B cell (primary cell): ENCODE measurements at regions not wholly inside any gene's neighbourhood (a gene's known extent, or its start where the extent isn't known, plus 50 kb on each side); places are given as distances from the start of the nearest gene placed in this dataset.

Experiments
- ATAC-seq: fragments of 200-7000 bp; cut with Tn5 transposase; one replicate; pipeline ENCODE4 v1.10.0; 2021; ENCODE audit warnings: low read depth, mild to moderate bottlenecking, moderate number of reproducible peaks, moderate library complexity
- CTCF ChIA-PET: fragments of 350-600 bp; sonication (Branson Sonifier 250); formaldehyde crosslinking; loops from one replicate; lab custom pipeline; 2021; ENCODE audit warnings: antibody characterized with exemption, inconsistent platforms; lab: Charles Lee
- POLR2A ChIA-PET: fragments of 350-600 bp; sonication (Branson Sonifier 250); formaldehyde crosslinking; loops from one replicate; lab custom pipeline; 2021; ENCODE audit warnings: antibody characterized with exemption; lab: Charles Lee
- DNase-seq: peaks from one replicate; pipeline ENCODE4 v3.0.0; 2013
- H2AFZ ChIP-seq: 2 replicates; pipeline ENCODE4 v1.6.1; 2012; ENCODE audit warnings: mild to moderate bottlenecking, low read depth, low read length; ENCODE audit not compliant: insufficient read depth, poor library complexity, severe bottlenecking
- H3K27ac ChIP-seq, 2 donors: 1 replicate in 1 of 2; 2 replicates in 1 of 2; pipeline ENCODE4 v1.5.1; 2012 to 2013; ENCODE audit warnings: low read length in 2 of 2, mild to moderate bottlenecking in 2 of 2, moderate library complexity in 1 of 2
- H3K27me3 ChIP-seq, 4 experiments: fragments of 200-600 bp in 1 of 4; sonication (generic) in 1 of 4; replicated peaks in 1 of 4; 1 replicate in 2 of 4; 2 replicates in 2 of 4; pipeline versions ENCODE4 v1.6.1 to v1.7.0; 2013 to 2016; ENCODE audit warnings: low read length in 3 of 4, mild to moderate bottlenecking in 2 of 4, mixed read lengths in 1 of 4, moderate library complexity in 1 of 4; ENCODE audit not compliant: insufficient read depth in 4 of 4, control insufficient read depth in 3 of 4; ENCODE audit errors: control extremely low read depth in 1 of 4
- H3K36me3 ChIP-seq, 2 experiments: replicated peaks in 1 of 2; 1 replicate in 1 of 2; 2 replicates in 1 of 2; pipeline versions ENCODE4 v1.6.1 to v1.7.1; 2013; ENCODE audit warnings: low read length in 1 of 2; ENCODE audit not compliant: insufficient read depth in 2 of 2, control insufficient read depth in 1 of 2; ENCODE audit errors: control extremely low read depth in 1 of 2, extremely low read depth in 1 of 2
- H3K4me1 ChIP-seq, 2 donors: fragments of 200-600 bp in 1 of 2; sonication (generic) in 1 of 2; 1 replicate in 1 of 2; 2 replicates in 1 of 2; pipeline versions ENCODE4 v1.5.1 to v1.6.1; 2013 to 2017; ENCODE audit warnings: low read length in 2 of 2; ENCODE audit not compliant: control insufficient read depth in 2 of 2, insufficient read depth in 2 of 2
- H3K4me2 ChIP-seq: replicated peaks from 2 replicates; pipeline ENCODE3; 2012; ENCODE audit warnings: mild to moderate bottlenecking, low read depth, low read length; ENCODE audit not compliant: poor library complexity, severe bottlenecking
- H3K4me3 ChIP-seq, 5 experiments: fragments of 200-600 bp in 1 of 5; sonication (generic) in 1 of 5; 1 replicate in 3 of 5; 2 replicates in 2 of 5; pipeline versions ENCODE4 v1.5.1 to v1.7.0; 2011 to 2016; ENCODE audit warnings: low read length in 4 of 5, mild to moderate bottlenecking in 4 of 5, low read depth in 2 of 5, control low read depth in 1 of 5, moderate library complexity in 1 of 5; ENCODE audit not compliant: insufficient read depth in 1 of 5; ENCODE audit errors: control extremely low read depth in 1 of 5, extremely low read depth in 1 of 5
- H3K79me2 ChIP-seq: fragments of 200-600 bp; sonication (generic); one replicate; pipeline ENCODE4 v1.6.0; 2016; ENCODE audit warnings: low read length; ENCODE audit not compliant: control insufficient read depth, insufficient read depth
- H3K9ac ChIP-seq: fragments of 200-600 bp; sonication (generic); 2 replicates; pipeline ENCODE4 v1.6.1; 2017; ENCODE audit warnings: mild to moderate bottlenecking, low read length, moderate library complexity
- H3K9me3 ChIP-seq, 3 donors: one replicate each; pipeline versions ENCODE4 v1.6.1 to v1.7.1; 2013; ENCODE audit warnings: low read length in 2 of 3; ENCODE audit not compliant: control insufficient read depth in 2 of 3, insufficient read depth in 1 of 3; ENCODE audit errors: control extremely low read depth in 1 of 3
- H4K20me1 ChIP-seq: 2 replicates; pipeline ENCODE4 v1.6.0; 2012; ENCODE audit warnings: mild to moderate bottlenecking, low read length; ENCODE audit not compliant: insufficient read depth, control insufficient read depth, poor library complexity, severe bottlenecking
- H3K27ac Mint-ChIP-seq: one replicate; pipeline ENCODE4 v1.8.0; 2021; ENCODE audit warnings: mixed read lengths
- H3K27me3 Mint-ChIP-seq: one replicate; pipeline ENCODE4 v1.8.0; 2021; ENCODE audit warnings: mixed read lengths
- H3K4me1 Mint-ChIP-seq: one replicate; pipeline ENCODE4 v1.8.0; 2021; ENCODE audit warnings: mixed read lengths
- H3K4me3 Mint-ChIP-seq: one replicate; pipeline ENCODE4 v1.8.0; 2021; ENCODE audit warnings: mixed read lengths
- H3K9me3 Mint-ChIP-seq: one replicate; pipeline ENCODE4 v1.8.0; 2022; ENCODE audit warnings: mixed read lengths; ENCODE audit not compliant: insufficient read depth
- CTCF ChIP-seq: fragments of 200-600 bp; IDR thresholded peaks from one replicate; pipeline ENCODE4 v1.8.0; 2022; ENCODE audit warnings: antibody characterized with exemption, mild to moderate bottlenecking
- EZH2 ChIP-seq: IDR thresholded peaks from 2 replicates; pipeline ENCODE4 v1.6.1; 2012; ENCODE audit warnings: borderline replicate concordance, low read depth, mild to moderate bottlenecking, moderate library complexity, low read length; ENCODE audit not compliant: insufficient read depth, poor library complexity, severe bottlenecking
- WGBS: methylation state at CpG from one replicate; pipeline ENCODE4 v1.1.5; 2013; ENCODE audit warnings: missing lambda C conversion rate; ENCODE audit not compliant: insufficient coverage; 5-methylcytosine and 5-hydroxymethylcytosine counted together
- intact Hi-C: fragments of 100-400 bp; cut with micrococcal nuclease; formaldehyde crosslinking; loops from one replicate; pipeline ENCODE4 v1.10.0; 2022

GRCh38 chr15:81751256-81751655, 294.6 kb downstream of the MEX3B start:
- Mint-ChIP-seq H3K27ac (no peak overlapping the region), H3K9me3 (no peaks in the 10 kb centered on the region), H3K4me3 (no peak overlapping the region), H3K4me1 (no peaks in the 10 kb centered on the region), H3K27me3 (peaks cover 10% of the 10 kb centered on the region)
- Histone ChIP-seq H3K27ac (no peak overlapping the region), H3K4me2 (no peak overlapping the region), H3K36me3 (no peaks in the 10 kb centered on the region), H3K4me3 (no peak overlapping the region), H2AFZ (no peak overlapping the region), H3K4me1 (no peaks in the 10 kb centered on the region), H3K9me3 (peaks cover 0 to 5% (median 0%) of the 10 kb centered on the region in 3 donors), H3K9ac (no peak overlapping the region), H3K27me3 (no peaks in the 10 kb centered on the region), H3K79me2 (no peaks in the 10 kb centered on the region), H4K20me1 (no peaks in the 10 kb centered on the region)
- DNase-seq (no peak), ATAC-seq (no peak)
- ChIA-PET POLR2A (no interaction called here), CTCF (no interaction called here)
- WGBS, result 89% methylated on average over 5 of the region's 7 CpGs
- intact Hi-C loops, result no loop called here
- TF ChIP-seq EZH2, result no peak
- no peak for TF ChIP-seq CTCF

DNA sequence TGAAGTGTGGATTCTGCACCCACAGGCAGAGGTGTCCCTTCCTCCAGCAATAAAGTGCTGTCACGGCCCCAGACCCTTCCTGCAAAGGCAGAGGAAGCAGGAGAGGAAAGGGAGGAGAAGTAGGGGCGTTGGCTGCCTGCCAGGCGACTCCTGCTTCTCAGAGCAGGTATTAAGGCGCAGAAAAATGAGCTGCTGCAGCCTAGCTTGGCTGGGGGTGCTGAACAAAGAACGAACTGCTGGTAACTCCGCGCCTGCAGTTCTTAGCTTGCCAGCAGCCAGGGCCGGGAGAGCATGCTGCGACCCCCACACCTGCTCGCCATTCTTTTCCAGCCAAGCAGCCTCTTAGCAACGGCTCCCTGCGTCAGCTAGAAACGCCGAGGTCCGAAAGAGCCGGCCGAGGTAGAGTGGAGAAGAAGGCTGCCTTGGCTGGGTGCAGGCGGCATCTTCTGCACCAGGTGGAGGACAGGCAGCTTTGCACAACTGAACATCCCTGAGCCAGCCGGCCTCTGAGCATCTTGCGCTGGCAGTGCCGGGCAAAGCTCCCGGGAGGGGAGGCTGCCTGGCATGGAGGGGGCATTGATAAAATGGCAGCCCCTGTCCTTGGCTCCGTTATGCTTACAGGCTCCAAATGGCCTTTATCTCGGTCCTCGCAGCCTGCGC, 296.0 kb downstream of the MEX3B start:
- no peak overlapping the region for H3K4me3 ChIP-seq
- H3K4me3 Mint-ChIP-seq, result no peak overlapping the region
- no peaks in the 10 kb centered on the region for H3K79me2 ChIP-seq
- WGBS, result 80% methylated on average over 26 of the region's 26 CpGs
- H3K4me1 ChIP-seq, result no peaks in the 10 kb centered on the region
- peaks cover 10% of the 10 kb centered on the region for H3K27me3 Mint-ChIP-seq
- no peaks in the 10 kb centered on the region for H3K4me1 Mint-ChIP-seq
- CTCF ChIA-PET, result no interaction called here
- DNase-seq (no peak), ATAC-seq (no peak)
- H2AFZ ChIP-seq, result no peak overlapping the region
- H3K36me3 ChIP-seq, result no peaks in the 10 kb centered on the region
- POLR2A ChIA-PET, result no interaction called here
- no peaks in the 10 kb centered on the region for H4K20me1 ChIP-seq
- no peaks in the 10 kb centered on the region for H3K27me3 ChIP-seq
- no peak for TF ChIP-seq EZH2
- no peak for TF ChIP-seq CTCF
- H3K27ac ChIP-seq, result no peak overlapping the region
- peaks cover 0 to 5% (median 0%) of the 10 kb centered on the region in 3 donors for H3K9me3 ChIP-seq
- no peaks in the 10 kb centered on the region for H3K9me3 Mint-ChIP-seq
- no peak overlapping the region for H3K4me2 ChIP-seq
- intact Hi-C loops, result no loop called here
- no peak overlapping the region for H3K27ac Mint-ChIP-seq
- H3K9ac ChIP-seq, result no peak overlapping the region
